ENCODE measurements at regions not wholly inside any gene's neighbourhood (a gene's known extent, or its start where the extent isn't known, plus 50 kb on each side); places are given as distances from the start of the nearest gene placed in this dataset.
"Not testable (repeated sequence)": the region's sequence is repeated elsewhere in the genome, so short reads cannot be mapped to it uniquely, and the experiment has no call there.

DNA sequence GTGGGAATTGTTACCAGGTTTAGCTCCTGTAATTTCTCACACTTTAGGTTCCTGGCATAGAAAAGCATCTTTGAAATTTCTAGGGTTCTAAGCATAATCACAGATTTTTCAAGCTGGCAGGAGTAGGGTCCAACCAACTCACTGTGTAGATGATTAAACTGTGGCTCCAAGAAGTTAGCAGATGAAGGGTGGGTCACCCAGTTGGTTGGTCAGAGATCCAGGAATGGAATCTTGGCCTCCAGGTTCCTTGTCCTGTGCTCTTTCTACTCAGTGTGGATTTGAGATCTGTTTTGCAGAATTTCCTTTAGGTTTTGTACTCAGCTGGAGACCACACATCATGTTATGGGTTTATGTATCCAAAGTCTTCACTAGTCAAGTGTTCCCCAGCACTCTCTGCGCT lies 90.3 kb upstream of the MAML3 start:
- DNase-seq = no peak

GRCh38 chr4:140243278-140243753 lies 89.3 kb upstream of the MAML3 start:
- DNase-seq = peak; percentile 63

DNA sequence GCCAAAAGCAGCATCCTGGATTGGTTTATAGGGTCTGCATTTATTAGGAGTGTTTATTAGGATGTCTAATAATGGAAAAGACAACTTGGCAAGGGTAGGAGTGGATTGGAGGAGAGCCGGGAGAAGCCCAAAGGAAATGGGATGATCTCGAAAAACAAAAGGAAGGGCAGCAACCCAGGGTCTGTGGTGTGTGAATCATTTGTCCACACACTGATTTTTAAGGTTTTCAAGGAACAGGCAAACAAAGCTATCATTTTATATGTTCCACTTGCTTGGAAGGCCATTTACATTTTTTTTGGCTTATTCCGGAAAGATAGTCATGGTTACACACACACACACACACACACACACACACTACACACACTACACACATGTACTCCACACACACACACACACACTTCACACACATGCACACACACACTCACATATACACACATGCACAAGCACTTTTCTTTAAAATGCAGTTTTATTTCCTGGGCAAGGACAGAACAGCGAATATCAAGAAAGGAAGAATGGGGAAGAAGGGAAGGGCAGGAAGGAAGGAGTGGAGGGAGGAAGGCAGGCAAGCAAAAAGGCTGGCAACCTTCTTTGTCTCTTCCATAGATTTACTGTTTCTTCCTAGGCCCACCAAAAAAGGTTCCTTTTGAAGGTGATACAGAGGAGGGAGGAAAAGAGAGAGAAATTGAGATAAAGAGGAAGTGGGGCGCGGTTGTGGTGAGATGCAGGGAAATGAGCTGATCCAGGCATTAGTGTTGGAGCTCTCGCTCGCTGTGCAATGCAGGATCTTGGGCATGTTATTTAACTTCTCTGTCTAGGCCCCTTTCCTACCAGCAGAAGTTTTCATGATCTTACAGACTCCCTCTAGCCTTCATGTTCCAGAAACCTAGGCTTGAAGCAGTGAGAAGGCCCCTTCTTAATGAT lies 88.6 kb upstream of the MAML3 start:
- DNase-seq = no peak

- DNase-seq = no peak
Observed at GRCh38 chr4:140240237-140240636, 86.3 kb upstream of the MAML3 start.

- DNase-seq = peak; percentile 5
Observed at GRCh38 chr4:140239311-140239710, 85.3 kb upstream of the MAML3 start.

DNA sequence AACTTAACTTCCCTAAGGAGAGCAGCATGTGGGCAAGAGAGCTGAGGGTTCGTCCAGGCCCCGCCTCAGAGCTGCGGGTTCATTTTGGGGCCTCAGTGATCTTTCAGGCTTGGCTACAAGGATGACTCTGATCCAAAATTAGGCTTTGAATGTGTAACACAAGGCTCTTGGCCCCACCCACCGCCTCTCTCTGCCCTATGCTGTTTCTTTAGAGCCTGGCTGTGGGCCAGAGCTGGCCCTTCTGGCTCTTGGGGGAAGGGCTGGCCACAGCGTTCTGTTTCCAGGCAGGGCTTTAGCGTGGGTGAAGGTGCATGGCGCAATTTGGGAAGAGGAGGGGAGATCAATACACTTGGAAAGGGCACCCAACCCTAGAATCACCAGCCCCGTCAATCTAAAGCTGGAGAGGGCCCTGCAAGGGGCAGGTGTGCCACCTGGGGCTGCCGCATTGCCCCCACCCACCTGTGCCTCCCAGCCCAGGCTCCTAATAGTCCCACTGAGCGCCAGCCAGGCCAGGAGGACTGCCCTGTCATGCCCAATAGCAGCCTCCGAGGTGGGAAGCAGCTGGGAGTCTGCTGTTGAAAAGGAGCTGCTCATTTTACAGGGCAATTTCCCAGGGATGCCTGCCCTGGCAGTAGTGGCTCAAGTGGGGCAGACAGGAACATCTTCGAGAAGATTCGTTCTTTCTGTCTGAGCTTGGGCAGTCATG lies 84.5 kb upstream of the MAML3 start:
- peak; percentile 42 for DNase-seq

DNA sequence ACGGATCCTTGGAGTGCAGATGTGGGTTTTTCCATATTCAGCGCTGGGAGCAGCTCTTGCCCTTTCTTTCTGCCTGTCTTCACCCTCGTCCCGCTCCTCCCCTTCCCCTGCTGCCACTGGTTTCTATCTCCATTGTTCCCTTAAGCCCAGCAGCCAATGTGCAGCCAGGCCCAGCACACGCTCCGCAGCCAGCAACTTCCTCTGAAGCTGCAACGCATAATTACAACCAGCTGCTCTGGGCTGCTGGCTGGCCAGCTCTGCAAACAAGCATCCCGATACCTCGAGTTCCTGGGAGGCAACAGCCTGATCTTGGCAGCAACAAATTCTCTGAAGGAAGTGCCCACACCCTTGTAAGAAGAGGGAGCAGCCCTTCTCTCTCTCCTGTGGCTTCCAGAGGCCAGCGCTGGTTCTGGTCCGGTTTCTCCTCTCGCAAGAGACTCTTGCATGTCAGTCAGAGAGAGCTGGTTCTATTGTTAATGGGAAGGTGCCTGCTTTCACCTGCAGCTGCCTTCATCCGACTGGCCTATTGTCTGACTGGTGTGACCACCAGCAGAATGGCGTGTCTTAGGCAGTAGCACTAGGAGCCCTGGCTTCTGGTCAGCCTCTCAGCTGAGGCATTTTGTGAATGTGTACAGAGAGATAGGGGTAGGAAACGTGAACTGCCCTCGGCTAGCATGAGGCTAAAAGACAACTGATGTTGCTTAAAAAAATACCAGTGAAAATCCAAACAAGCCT lies 83.8 kb upstream of the MAML3 start:
- peak; percentile 65 for DNase-seq

DNA sequence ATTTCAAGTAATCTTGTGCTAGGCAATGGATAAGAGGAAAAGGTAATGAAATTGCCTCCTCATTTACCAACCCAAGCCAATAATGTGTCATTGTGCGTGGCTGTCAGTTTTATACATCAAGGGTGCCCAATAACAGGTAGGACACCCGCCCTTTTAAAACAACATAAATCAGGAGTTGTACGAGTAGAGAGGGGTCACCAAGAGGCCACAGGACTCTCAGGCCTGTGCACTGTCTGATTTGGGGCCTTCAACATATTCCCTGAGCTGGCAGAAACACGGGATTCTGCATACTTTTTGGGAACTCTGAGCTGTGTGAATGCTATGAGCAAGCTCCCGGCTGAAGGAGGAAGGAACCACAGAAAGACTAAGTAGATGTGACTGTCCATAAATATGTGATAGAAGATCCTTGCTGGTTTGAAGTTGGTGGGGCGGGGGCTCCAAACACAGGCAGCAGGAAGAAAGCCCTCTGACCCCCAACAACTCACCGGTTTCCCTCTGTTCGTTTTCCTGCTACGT lies 82.7 kb upstream of the MAML3 start:
- DNase-seq = no peak

- no peak for DNase-seq
Observed at GRCh38 chr4:140234697-140235060, 80.7 kb upstream of the MAML3 start.

DNA sequence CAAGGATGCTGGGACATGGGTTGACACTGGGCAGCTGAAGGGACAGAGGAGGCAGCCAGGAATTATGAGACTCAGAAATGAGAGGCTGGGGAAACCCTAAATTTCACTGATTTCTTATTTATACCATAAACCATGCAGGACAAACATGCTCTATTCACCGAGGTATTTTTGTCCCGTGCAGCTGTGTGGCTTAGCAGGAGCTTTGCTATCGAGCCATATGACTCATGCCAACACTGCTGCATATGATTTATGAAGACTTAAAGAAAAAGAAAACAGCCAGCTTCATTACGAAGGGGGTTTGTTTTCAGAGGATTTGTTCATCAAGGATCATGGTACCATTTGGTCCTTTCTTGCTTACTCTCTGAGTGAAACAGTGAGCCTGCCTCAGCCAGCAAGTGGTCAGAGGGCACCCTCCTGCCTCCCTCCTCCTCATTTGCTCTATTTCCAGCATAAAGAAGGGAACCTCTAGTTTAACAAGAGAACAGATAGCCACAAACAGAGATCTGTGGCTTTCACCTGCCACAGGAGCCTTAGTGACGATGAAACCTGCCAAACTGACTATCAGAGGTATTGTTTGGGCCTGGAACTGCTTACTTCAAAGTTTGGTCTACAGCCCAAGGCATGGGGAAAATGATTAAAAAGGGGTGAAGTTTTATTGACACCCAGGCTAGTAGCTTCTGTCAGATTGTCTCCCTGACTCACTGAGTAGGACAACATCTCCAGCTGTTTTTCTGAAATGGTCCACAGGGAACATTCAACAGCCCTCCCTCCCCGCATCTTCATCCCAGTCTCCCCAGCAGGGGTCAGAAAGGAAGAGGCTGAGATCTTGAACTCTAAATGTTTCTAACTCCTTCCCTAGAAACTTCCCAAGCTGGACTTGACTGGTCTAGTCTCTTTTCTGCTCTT lies 80.1 kb upstream of the MAML3 start:
- DNase-seq = no peak

- DNase-seq = no peak
Observed at GRCh38 chr4:140229881-140230280, 75.9 kb upstream of the MAML3 start.

GRCh38 chr4:140227286-140227685 lies 73.3 kb upstream of the MAML3 start:
- DNase-seq = no peak

DNA sequence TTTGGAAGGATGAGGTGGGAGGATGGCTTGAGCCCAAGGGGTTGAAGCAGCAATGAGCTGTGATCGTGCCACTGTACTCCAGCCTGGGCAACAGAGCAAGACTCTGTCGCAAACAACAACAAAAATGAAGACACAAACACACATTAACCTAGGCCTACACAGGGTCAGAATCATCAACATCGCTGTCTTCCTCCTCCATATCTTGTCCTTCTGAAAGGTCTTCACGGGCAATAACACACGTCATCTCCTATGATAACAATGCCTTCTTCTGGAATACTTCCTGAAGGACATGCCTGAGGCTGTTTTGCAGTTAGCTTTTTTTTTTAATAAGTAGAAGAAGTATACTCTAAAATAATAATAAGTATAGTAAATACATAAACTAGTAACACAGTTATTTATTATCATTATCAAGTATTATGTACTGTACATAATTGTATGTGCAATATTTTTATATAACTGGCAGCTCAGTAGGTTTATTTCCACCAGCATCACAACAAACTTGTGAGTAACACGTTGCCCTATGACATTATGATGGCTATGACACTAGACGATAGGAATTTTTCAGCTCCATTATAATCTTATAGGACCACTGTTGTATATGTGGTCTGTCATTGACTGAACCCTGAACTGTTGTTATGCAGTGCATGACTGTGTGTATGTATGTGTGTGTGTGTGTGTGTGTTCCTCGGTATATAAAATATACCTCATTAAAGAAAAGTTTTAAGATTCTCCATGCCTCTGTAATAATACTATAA lies 69.2 kb upstream of the MAML3 start:
- no peak for DNase-seq

DNA sequence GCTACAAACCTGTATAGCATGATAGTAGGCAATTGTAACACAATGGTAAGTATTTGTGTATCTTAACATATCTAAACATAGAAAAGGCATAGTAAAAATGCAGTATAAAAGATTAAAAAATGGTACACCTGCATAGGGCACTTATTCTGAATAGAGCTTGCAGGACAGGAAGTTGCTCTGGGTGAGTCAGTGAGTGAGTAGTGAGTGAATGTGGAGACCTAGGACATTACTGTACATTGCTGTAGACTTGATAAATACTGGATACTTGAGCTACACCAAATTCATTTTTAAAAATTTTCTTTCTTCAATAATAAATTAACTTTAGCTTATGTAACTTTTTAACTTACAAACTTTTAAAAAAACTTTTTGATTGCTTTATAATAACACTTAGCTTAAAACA lies 68.2 kb upstream of the MAML3 start:
- DNase-seq = no peak

- DNase-seq = no peak
Observed at GRCh38 chr4:140220058-140220457, 66.1 kb upstream of the MAML3 start.

GRCh38 chr4:140219567-140219966 lies 65.6 kb upstream of the MAML3 start:
- DNase-seq = no peak

- DNase-seq = not testable (repeated sequence)
Observed at GRCh38 chr4:140219070-140219469, 65.1 kb upstream of the MAML3 start.

GRCh38 chr4:140213749-140214148 lies 59.8 kb upstream of the MAML3 start:
- no peak for DNase-seq

- no peak for DNase-seq
Observed at GRCh38 chr4:140213116-140213515, 59.1 kb upstream of the MAML3 start.

DNA sequence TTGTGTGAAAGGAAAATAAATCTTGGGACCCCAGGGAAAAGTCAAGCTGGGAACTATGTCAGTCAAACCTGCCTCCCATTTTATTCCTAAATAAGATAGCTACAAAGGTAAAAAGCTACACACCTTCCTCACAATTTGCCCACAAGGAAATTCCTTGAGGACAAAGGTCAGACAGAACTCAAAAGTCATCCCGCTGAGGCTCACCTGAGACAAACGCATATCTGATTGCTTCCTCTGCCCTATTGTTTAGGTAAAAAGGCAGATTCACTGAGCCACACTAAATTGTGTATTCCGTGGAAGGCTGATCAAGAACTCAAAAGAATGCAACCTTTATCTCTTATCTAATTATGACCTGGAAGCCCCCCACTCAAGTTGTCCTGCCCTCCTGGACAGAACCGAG lies 58.7 kb upstream of the MAML3 start:
- no peak for DNase-seq

DNA sequence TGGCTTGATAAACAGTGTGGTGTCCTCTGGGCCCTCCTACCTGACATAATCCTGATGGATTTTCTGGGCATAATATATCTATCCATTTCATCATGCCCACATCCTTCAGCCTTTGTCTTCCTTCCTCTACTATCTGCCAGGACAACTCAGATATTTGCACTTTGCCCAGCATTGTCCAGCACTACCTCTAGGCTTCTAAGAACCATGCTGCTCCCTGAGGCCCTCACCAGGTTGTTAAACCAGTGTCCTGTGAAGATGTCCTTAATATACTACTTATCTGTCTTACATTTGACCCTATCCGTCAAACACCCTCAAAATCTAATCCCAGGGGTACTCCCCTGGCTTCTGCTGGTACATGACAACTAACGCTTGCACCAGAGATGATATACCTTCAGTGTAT lies 58.2 kb upstream of the MAML3 start:
- DNase-seq = no peak

Data from NCI-H187 treated with DMSO at 0.1 percent for 48 hours (cell line).